Astrocyte of the cerebellum (primary cell): ENCODE measurements at regions not wholly inside any gene's neighbourhood (a gene's known extent, or its start where the extent isn't known, plus 50 kb on each side); places are given as distances from the start of the nearest gene placed in this dataset.

Experiments used
- DNase-seq: peaks from one replicate; pipeline ENCODE4 v3.0.0-alpha.2; 2011; ENCODE audit warnings: low read depth
- H3K4me3 ChIP-seq: 2 replicates; pipeline ENCODE4 v1.5.1; 2011; ENCODE audit warnings: mild to moderate bottlenecking, low read depth, low read length, moderate library complexity
- CTCF ChIP-seq: IDR thresholded peaks from 2 replicates; pipeline ENCODE4 v1.5.1; 2012; ENCODE audit warnings: low read length, low read depth, moderate library complexity, mild to moderate bottlenecking; ENCODE audit errors: missing control alignments
- in situ Hi-C: cut with HindIII; loops from 2 replicates; pipeline ENCODE4 v1.10.0; 2017; ENCODE audit warnings: low sequenced_read_pairs

GRCh38 chr20:48409055-48409615 is 418.7 kb downstream of the PREX1 start:
- in situ Hi-C loops = no loop called here
- DNase-seq = no peak
- H3K4me3 ChIP-seq = no peak overlapping the region
- no peak for TF ChIP-seq CTCF

- in situ Hi-C loops = no loop called here
- no peak for TF ChIP-seq CTCF
- H3K4me3 ChIP-seq = no peak overlapping the region
- no peak for DNase-seq
Observed at GRCh38 chr20:48407710-48408109, 420.1 kb downstream of the PREX1 start.

- in situ Hi-C loops = no loop called here
- TF ChIP-seq CTCF = no peak
- no peak overlapping the region for H3K4me3 ChIP-seq
- DNase-seq = no peak
Observed at GRCh38 chr20:48406912-48407340, 420.9 kb downstream of the PREX1 start.

- no peak for DNase-seq
- no peak overlapping the region for H3K4me3 ChIP-seq
- in situ Hi-C loops = no loop called here
- TF ChIP-seq CTCF = no peak
Observed at GRCh38 chr20:48406498-48406897, 421.3 kb downstream of the PREX1 start.

- H3K4me3 ChIP-seq = no peak overlapping the region
- DNase-seq = no peak
- TF ChIP-seq CTCF = no peak
- in situ Hi-C loops = no loop called here
Observed at GRCh38 chr20:48405909-48406308, 421.9 kb downstream of the PREX1 start.

GRCh38 chr20:48404598-48404997 is 423.2 kb downstream of the PREX1 start:
- H3K4me3 ChIP-seq = no peak overlapping the region
- in situ Hi-C loops = no loop called here
- no peak for TF ChIP-seq CTCF
- DNase-seq = no peak

GRCh38 chr20:48403167-48403761 is 424.5 kb downstream of the PREX1 start:
- no peak for TF ChIP-seq CTCF
- DNase-seq = no peak
- no peak overlapping the region for H3K4me3 ChIP-seq
- in situ Hi-C loops = no loop called here
